LNCaP clone FGC (cell line): ENCODE measurements at regions not wholly inside any gene's neighbourhood (a gene's known extent, or its start where the extent isn't known, plus 50 kb on each side); places are given as distances from the start of the nearest gene placed in this dataset.

ENCODE experiments used
- DNase-seq: peaks from one replicate; pipeline ENCODE4 v3.0.0-alpha.2; 2011; ENCODE audit warnings: low read depth
- H3K4me3 ChIP-seq: 2 replicates; pipeline ENCODE4 v1.5.1; 2011; ENCODE audit warnings: mild to moderate bottlenecking, low read depth, low read length, control low read depth
- CTCF ChIP-seq: IDR thresholded peaks from 2 replicates; pipeline ENCODE4 v1.5.1; 2012; ENCODE audit warnings: mild to moderate bottlenecking; ENCODE audit not compliant: control insufficient read depth, insufficient read depth; ENCODE audit errors: extremely low read depth

- no peak overlapping the region for H3K4me3 ChIP-seq
- DNase-seq = peak; percentile 62
- no peak for TF ChIP-seq CTCF
Measured at GRCh38 chr20:19880256-19881079, 122.4 kb downstream of the RIN2 start.

- DNase-seq = no peak
- TF ChIP-seq CTCF = no peak
- no peak overlapping the region for H3K4me3 ChIP-seq
Measured at GRCh38 chr20:19881080-19881840, 123.2 kb downstream of the RIN2 start.

GRCh38 chr20:19881990-19882389, 123.9 kb downstream of the RIN2 start:
- no peak for DNase-seq
- TF ChIP-seq CTCF = no peak
- H3K4me3 ChIP-seq = no peak overlapping the region

- no peak overlapping the region for H3K4me3 ChIP-seq
- no peak for DNase-seq
- TF ChIP-seq CTCF = no peak
Measured at GRCh38 chr20:19882446-19882845, 124.4 kb downstream of the RIN2 start.

GRCh38 chr20:19883501-19883900, 125.4 kb downstream of the RIN2 start:
- H3K4me3 ChIP-seq = no peak overlapping the region
- no peak for TF ChIP-seq CTCF

GRCh38 chr20:19885594-19885938, 127.5 kb downstream of the RIN2 start:
- no peak for TF ChIP-seq CTCF
- no peak for DNase-seq
- H3K4me3 ChIP-seq = no peak overlapping the region

More at GRCh38 chr20:19883501-19883900, 125.4 kb downstream of the RIN2 start:
- no peak for DNase-seq
